ENCODE measurements at regions not wholly inside any gene's neighbourhood (a gene's known extent, or its start where the extent isn't known, plus 50 kb on each side); places are given as distances from the start of the nearest gene placed in this dataset.

GRCh38 chr11:112627588-112628045 lies 333.6 kb upstream of the NCAM1 start:
- TF ChIP-seq, protein P1, sequence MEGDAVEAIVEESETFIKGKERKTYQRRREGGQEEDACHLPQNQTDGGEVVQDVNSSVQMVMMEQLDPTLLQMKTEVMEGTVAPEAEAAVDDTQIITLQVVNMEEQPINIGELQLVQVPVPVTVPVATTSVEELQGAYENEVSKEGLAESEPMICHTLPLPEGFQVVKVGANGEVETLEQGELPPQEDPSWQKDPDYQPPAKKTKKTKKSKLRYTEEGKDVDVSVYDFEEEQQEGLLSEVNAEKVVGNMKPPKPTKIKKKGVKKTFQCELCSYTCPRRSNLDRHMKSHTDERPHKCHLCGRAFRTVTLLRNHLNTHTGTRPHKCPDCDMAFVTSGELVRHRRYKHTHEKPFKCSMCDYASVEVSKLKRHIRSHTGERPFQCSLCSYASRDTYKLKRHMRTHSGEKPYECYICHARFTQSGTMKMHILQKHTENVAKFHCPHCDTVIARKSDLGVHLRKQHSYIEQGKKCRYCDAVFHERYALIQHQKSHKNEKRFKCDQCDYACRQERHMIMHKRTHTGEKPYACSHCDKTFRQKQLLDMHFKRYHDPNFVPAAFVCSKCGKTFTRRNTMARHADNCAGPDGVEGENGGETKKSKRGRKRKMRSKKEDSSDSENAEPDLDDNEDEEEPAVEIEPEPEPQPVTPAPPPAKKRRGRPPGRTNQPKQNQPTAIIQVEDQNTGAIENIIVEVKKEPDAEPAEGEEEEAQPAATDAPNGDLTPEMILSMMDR (IDR thresholded peaks at IDR 0.05; ENCODE audit: insufficient read depth, low read depth, low read length): no peak
- DNase-seq (ENCODE audit: low read depth): no peak
- no peak overlapping the region for H3K4me3 ChIP-seq (ENCODE audit: low read depth, low read length)

DNA sequence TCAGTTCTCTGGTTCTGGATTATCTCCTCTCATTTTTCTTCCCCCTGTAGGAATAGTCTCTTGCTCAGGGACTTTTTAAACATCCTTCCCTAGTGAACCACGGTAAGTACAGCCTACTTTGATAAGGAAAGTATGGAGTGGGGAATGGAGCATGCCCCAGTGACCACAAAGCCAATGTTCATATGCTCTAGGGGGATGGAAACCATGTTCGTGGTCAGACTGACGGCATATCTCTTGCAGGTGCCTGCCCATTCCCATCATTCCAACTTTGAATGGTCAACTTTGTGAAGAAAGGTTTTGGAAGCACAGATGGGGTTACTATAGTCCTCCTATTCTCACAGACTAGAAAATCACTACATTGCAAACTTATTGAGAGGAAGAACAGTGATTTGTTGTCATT lies 332.5 kb upstream of the NCAM1 start:
- H3K4me3 ChIP-seq (ENCODE audit: low read depth, low read length): no peak overlapping the region
- DNase-seq (ENCODE audit: low read depth): no peak
- TF ChIP-seq, protein P1 (IDR thresholded peaks at IDR 0.05; ENCODE audit: insufficient read depth, low read depth, low read length): no peak

GRCh38 chr11:112630496-112630895 lies 330.7 kb upstream of the NCAM1 start:
- TF ChIP-seq, protein P1 (IDR thresholded peaks at IDR 0.05; ENCODE audit: insufficient read depth, low read depth, low read length): no peak
- H3K4me3 ChIP-seq (ENCODE audit: low read depth, low read length): no peak overlapping the region
- no peak for DNase-seq (ENCODE audit: low read depth)

DNA sequence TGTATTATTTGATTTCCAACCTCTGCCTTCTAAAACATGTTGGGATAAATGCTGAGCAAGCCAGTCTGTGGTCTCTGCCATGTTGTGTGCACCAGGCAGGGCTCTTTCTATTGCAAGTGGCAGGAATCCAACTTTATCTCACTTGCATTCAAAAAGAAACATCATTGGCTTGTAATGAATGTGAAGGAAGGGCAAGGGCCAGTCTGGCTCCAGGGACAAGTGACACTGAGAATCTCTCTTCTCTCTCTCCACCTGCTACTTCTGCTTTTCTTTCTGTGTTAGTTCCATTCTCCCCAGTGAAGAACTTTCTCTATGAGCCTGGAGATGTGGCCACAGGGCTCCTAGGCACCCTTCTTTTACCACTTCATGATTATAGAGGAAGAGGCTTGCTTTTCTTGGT lies 329.9 kb upstream of the NCAM1 start:
- TF ChIP-seq, protein P1 (IDR thresholded peaks at IDR 0.05; ENCODE audit: insufficient read depth, low read depth, low read length): no peak
- no peak for DNase-seq (ENCODE audit: low read depth)
- no peak overlapping the region for H3K4me3 ChIP-seq (ENCODE audit: low read depth, low read length)

GRCh38 chr11:112632866-112633505 lies 328.2 kb upstream of the NCAM1 start:
- H3K4me3 ChIP-seq (ENCODE audit: low read depth, low read length): no peak overlapping the region
- DNase-seq (ENCODE audit: low read depth): no peak
- TF ChIP-seq, protein P1 (IDR thresholded peaks at IDR 0.05; ENCODE audit: insufficient read depth, low read depth, low read length): no peak

DNA sequence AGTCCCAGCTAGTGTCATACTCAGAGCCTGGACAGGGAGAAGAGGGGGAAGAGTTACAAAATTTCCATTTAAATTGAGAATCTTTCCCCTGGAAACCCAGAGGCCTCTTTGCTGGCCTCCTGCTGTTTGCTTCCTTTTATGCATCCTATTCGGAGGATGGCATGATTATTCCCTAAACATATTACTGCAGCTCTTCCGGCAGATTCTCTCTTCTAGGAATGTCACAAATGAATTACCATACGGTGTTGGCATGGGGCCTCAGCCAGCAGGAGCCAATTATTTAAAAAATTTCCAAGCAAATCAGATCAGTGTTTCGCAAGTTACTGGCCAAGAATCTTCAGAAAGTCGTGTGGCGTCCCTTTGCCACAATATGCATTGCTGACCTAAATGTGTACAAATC lies 326.7 kb upstream of the NCAM1 start:
- DNase-seq (ENCODE audit: low read depth): no peak
- no peak overlapping the region for H3K4me3 ChIP-seq (ENCODE audit: low read depth, low read length)
- TF ChIP-seq, protein P1 (IDR thresholded peaks at IDR 0.05; ENCODE audit: insufficient read depth, low read depth, low read length): no peak
